BE2C (cell line): ENCODE measurements at regions not wholly inside any gene's neighbourhood (a gene's known extent, or its start where the extent isn't known, plus 50 kb on each side); places are given as distances from the start of the nearest gene placed in this dataset.

ENCODE experiments used
- DNase-seq: peaks from one replicate; pipeline ENCODE4 v3.0.0-alpha.2; 2020
- H3K27me3 ChIP-seq: fragments of 250-450 bp; sonication (Bioruptor Pico); 2 replicates; pipeline ENCODE4 v1.5.1; 2020; ENCODE audit warnings: mild to moderate bottlenecking
- H3K36me3 ChIP-seq: fragments of 250-450 bp; sonication (Bioruptor Pico); 2 replicates; pipeline ENCODE4 v1.5.1; 2020; ENCODE audit warnings: mild to moderate bottlenecking
- H3K4me1 ChIP-seq: fragments of 250-450 bp; sonication (Bioruptor Pico); 2 replicates; pipeline ENCODE4 v1.5.1; 2020
- H3K4me3 ChIP-seq: 2 replicates; pipeline ENCODE4 v1.5.1; 2011; ENCODE audit warnings: low read depth, low read length
- H3K9me3 ChIP-seq: fragments of 250-450 bp; sonication (Bioruptor Pico); 2 replicates; pipeline ENCODE4 v1.5.1; 2020
- TF ChIP-seq, protein P1 (sequence below): IDR thresholded peaks from 2 replicates; pipeline ENCODE4 v1.5.1; 2012; ENCODE audit warnings: mild to moderate bottlenecking, low read depth, low read length

DNA sequence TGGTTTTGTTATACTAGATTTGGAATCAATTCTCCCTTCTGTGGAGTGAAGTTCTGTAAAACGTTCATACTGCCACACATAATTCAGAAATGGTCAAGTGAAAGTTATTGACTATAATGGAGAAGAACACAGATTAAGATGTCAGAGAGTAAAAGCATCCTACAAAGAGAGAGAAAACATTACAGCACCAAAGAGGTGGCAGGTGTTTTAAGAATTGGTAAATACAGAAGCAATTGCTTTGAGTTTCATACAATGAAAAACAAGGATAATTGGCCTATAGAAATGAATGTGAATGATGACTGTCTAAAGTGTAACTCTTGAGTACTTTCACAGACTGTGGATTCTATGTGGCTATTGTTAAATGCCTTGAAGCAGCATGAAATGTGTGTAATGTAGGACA is 435.6 kb upstream of the SMIM31 start:
- Histone ChIP-seq H3K27me3 (no peaks in the 10 kb centered on the region), H3K4me3 (no peak overlapping the region), H3K9me3 (no peaks in the 10 kb centered on the region), H3K4me1 (no peaks in the 10 kb centered on the region), H3K36me3 (no peaks in the 10 kb centered on the region)
- TF ChIP-seq, protein P1, sequence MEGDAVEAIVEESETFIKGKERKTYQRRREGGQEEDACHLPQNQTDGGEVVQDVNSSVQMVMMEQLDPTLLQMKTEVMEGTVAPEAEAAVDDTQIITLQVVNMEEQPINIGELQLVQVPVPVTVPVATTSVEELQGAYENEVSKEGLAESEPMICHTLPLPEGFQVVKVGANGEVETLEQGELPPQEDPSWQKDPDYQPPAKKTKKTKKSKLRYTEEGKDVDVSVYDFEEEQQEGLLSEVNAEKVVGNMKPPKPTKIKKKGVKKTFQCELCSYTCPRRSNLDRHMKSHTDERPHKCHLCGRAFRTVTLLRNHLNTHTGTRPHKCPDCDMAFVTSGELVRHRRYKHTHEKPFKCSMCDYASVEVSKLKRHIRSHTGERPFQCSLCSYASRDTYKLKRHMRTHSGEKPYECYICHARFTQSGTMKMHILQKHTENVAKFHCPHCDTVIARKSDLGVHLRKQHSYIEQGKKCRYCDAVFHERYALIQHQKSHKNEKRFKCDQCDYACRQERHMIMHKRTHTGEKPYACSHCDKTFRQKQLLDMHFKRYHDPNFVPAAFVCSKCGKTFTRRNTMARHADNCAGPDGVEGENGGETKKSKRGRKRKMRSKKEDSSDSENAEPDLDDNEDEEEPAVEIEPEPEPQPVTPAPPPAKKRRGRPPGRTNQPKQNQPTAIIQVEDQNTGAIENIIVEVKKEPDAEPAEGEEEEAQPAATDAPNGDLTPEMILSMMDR = no peak
- DNase-seq = no peak

DNA sequence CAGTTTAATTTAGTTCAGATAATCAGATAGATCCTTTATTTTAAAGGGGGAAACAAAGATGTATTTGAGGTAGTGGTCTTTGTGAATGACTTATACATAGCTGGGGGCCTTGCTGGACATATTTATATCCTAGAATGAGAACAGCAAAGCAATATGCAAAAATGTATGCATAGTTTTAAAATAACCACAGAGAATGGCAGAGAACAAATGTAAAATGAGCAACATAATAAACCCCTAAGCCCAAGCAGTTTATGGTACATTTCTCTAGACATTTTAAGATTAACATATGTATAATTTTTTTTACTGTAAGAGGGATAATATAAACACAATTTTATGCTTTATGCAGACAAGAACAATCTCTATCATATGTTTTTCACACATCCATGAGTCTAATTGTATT is 434.2 kb upstream of the SMIM31 start:
- no peaks in the 10 kb centered on the region for H3K27me3 ChIP-seq
- no peaks in the 10 kb centered on the region for H3K9me3 ChIP-seq
- no peak overlapping the region for H3K4me3 ChIP-seq
- no peak for DNase-seq
- H3K4me1 ChIP-seq = no peaks in the 10 kb centered on the region
- TF ChIP-seq, protein P1 = no peak
- no peaks in the 10 kb centered on the region for H3K36me3 ChIP-seq

DNA sequence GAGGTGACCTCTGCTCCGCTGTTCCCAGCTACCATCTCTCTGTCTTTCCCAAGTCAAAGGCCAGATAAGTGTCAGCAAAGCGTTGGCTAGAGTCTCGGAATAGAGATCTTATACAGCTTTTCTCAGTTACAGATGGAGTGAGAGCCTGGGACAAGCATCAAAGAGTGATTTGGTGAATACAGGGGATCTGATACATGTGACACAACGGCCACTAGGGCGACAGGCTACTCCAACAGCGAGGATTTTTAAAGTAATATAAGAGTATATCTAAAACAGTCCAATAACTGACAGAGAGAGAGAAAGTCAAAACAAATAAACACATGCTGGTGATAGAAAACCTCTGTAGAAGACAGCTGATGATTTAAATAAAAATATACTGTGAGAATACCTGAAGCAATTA is 433.1 kb upstream of the SMIM31 start:
- Histone ChIP-seq H3K4me3 (no peak overlapping the region), H3K4me1 (no peaks in the 10 kb centered on the region), H3K27me3 (no peaks in the 10 kb centered on the region), H3K9me3 (no peaks in the 10 kb centered on the region), H3K36me3 (no peaks in the 10 kb centered on the region)
- DNase-seq = no peak
- TF ChIP-seq, protein P1 = no peak

DNA sequence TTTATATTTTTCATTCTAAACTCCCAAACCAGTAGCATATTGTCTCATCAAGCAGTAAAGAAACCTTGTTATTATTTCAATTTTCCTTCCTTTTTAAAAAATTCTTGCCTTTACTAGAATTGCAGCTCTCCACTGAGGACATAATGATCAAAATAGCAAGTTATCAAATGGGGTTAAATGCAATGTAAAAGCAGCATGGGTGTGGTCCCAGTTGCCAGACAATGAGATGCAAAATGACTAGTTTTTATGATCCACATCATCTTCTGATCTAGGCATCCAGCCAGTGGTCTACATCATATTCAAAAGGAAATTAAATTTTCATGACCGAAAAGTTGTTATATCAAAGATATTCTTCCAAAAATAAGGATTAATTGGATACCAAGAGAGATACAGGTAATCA is 427.9 kb upstream of the SMIM31 start:
- H3K36me3 ChIP-seq = no peaks in the 10 kb centered on the region
- no peaks in the 10 kb centered on the region for H3K27me3 ChIP-seq
- H3K4me3 ChIP-seq = no peak overlapping the region
- H3K4me1 ChIP-seq = no peaks in the 10 kb centered on the region
- no peak for DNase-seq
- TF ChIP-seq, protein P1 = no peak
- no peaks in the 10 kb centered on the region for H3K9me3 ChIP-seq

DNA sequence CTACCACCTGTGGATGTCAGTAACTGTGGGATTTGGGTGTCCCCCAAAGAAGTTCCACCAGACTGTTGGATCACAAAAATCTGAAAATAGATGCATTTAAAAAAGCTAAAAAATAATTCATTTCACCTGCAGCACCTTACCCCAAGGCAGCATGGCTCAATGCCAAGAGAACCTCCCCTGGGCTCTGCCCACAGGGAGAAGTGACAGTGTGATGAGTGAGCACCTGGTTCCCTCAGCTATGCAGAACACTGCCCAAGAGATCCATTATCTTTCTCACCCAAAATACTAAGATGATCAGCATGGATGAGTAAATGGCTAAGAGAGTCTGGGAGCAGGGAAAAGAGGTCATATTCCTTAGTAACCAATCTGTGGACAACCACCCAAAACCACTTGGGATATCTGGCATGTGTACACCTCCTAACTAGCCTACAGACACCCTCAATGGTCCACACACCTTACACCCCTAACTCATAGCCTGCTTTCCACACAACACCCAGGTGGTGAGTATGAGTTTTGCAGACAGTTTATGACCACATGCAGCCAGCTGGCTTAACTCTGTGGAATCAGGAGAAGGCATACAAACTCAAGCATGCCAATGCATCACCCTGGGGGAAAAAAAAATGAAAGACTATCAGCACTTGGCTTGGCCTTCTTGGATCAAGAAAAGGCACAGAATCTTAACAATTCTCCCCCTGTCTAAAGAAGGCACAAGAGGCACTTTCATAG is 416.5 kb upstream of the SMIM31 start:
- TF ChIP-seq, protein P1 = no peak
- Histone ChIP-seq H3K27me3 (no peaks in the 10 kb centered on the region), H3K9me3 (no peaks in the 10 kb centered on the region), H3K4me1 (no peaks in the 10 kb centered on the region), H3K36me3 (no peaks in the 10 kb centered on the region), H3K4me3 (no peak overlapping the region)
- no peak for DNase-seq

DNA sequence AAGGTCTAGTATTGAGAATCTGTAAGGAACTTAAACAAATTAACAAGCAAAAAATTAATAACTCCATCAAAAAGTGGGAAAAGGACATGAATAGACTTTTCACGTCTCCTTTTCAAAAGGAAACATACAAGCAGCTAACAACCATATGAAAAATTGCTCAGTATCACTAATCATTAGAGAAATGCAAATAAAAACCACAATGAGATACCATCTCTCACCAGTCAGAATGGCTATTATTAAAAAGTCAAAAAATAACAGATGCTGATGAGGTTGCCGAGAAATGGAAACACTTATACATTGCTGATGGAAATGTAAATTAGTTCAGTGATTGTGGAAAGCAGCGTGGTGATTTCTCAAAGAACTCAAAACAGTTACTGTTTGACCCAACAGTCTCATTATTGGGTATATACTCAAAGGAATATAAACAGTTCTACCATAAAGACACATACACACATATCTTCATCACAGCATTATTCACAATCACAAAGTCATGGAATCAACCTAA is 410.4 kb upstream of the SMIM31 start:
- H3K36me3 ChIP-seq = no peaks in the 10 kb centered on the region
- no peaks in the 10 kb centered on the region for H3K4me1 ChIP-seq
- no peaks in the 10 kb centered on the region for H3K27me3 ChIP-seq
- no peaks in the 10 kb centered on the region for H3K9me3 ChIP-seq
- no peak overlapping the region for H3K4me3 ChIP-seq
- TF ChIP-seq, protein P1 = no peak
- no peak for DNase-seq
